ENCODE measurements at regions not wholly inside any gene's neighbourhood (a gene's known extent, or its start where the extent isn't known, plus 50 kb on each side); places are given as distances from the start of the nearest gene placed in this dataset.

- TF ChIP-seq EZH2phosphoT487 (IDR thresholded peaks at IDR 0.05; ENCODE audit: borderline replicate concordance, low read length) = no peak
- TF ChIP-seq CTCF (IDR thresholded peaks at IDR 0.05; ENCODE audit: low read depth, low read length, poor library complexity, severe bottlenecking) = no peak
- no peaks in the 10 kb centered on the region for H3F3A ChIP-seq (ENCODE audit: control insufficient read depth, insufficient read depth)
- H3K9me2 ChIP-seq (replicated peaks; ENCODE audit: control insufficient read depth, low read length) = no peaks in the 10 kb centered on the region
- no peak overlapping the region for H3K27ac ChIP-seq (ENCODE audit: low read depth, low read length)
- no peaks in the 10 kb centered on the region for H3K4me1 ChIP-seq (ENCODE audit: control insufficient read depth, low read length)
- no peaks in the 10 kb centered on the region for H3K36me3 ChIP-seq (ENCODE audit: control insufficient read depth, low read length)
- no peak overlapping the region for H3K4me3 ChIP-seq (ENCODE audit: low read length)
- no peaks in the 10 kb centered on the region for H4K20me1 ChIP-seq (ENCODE audit: control insufficient read depth, insufficient read depth, low read depth, low read length)
- no peaks in the 10 kb centered on the region for H3K79me2 ChIP-seq (ENCODE audit: control insufficient read depth, low read length)
- H3K9me3 ChIP-seq (ENCODE audit: control insufficient read depth, insufficient read depth, low read length) = no peaks in the 10 kb centered on the region
- no peaks in the 10 kb centered on the region for H3K27me3 ChIP-seq (ENCODE audit: control insufficient read depth, low read length)
- no peak overlapping the region for H3K4me2 ChIP-seq (ENCODE audit: low read length)
Measured at GRCh38 chr9:27638716-27639115, 65.4 kb upstream of the C9orf72 start.

- Histone ChIP-seq H3K27me3 (ENCODE audit: control insufficient read depth, low read length) (no peaks in the 10 kb centered on the region), H3K79me2 (ENCODE audit: control insufficient read depth, low read length) (no peaks in the 10 kb centered on the region), H3K4me3 (ENCODE audit: low read length) (no peak overlapping the region), H4K20me1 (ENCODE audit: control insufficient read depth, insufficient read depth, low read depth, low read length) (no peaks in the 10 kb centered on the region), H3K4me2 (ENCODE audit: low read length) (no peak overlapping the region), H3K4me1 (ENCODE audit: control insufficient read depth, low read length) (no peaks in the 10 kb centered on the region), H3K9me2 (replicated peaks; ENCODE audit: control insufficient read depth, low read length) (no peaks in the 10 kb centered on the region), H3F3A (ENCODE audit: control insufficient read depth, insufficient read depth) (no peaks in the 10 kb centered on the region), H3K36me3 (ENCODE audit: control insufficient read depth, low read length) (no peaks in the 10 kb centered on the region), H3K27ac (ENCODE audit: low read depth, low read length) (no peak overlapping the region), H3K9me3 (ENCODE audit: control insufficient read depth, insufficient read depth, low read length) (no peaks in the 10 kb centered on the region)
- TF ChIP-seq CTCF (IDR thresholded peaks at IDR 0.05; ENCODE audit: low read depth, low read length, poor library complexity, severe bottlenecking) (no peak), EZH2phosphoT487 (IDR thresholded peaks at IDR 0.05; ENCODE audit: borderline replicate concordance, low read length) (no peak)
Measured at GRCh38 chr9:27645161-27645840, 72.0 kb upstream of the C9orf72 start.

- H3K4me1 ChIP-seq (ENCODE audit: control insufficient read depth, low read length) = no peaks in the 10 kb centered on the region
- no peaks in the 10 kb centered on the region for H3K9me3 ChIP-seq (ENCODE audit: control insufficient read depth, insufficient read depth, low read length)
- H3K4me3 ChIP-seq (ENCODE audit: low read length) = no peak overlapping the region
- H4K20me1 ChIP-seq (ENCODE audit: control insufficient read depth, insufficient read depth, low read depth, low read length) = no peaks in the 10 kb centered on the region
- no peak overlapping the region for H3K27ac ChIP-seq (ENCODE audit: low read depth, low read length)
- H3F3A ChIP-seq (ENCODE audit: control insufficient read depth, insufficient read depth) = no peaks in the 10 kb centered on the region
- H3K36me3 ChIP-seq (ENCODE audit: control insufficient read depth, low read length) = no peaks in the 10 kb centered on the region
- no peaks in the 10 kb centered on the region for H3K9me2 ChIP-seq (replicated peaks; ENCODE audit: control insufficient read depth, low read length)
- TF ChIP-seq CTCF (IDR thresholded peaks at IDR 0.05; ENCODE audit: low read depth, low read length, poor library complexity, severe bottlenecking) (no peak), EZH2phosphoT487 (IDR thresholded peaks at IDR 0.05; ENCODE audit: borderline replicate concordance, low read length) (no peak)
- no peak overlapping the region for H3K4me2 ChIP-seq (ENCODE audit: low read length)
- H3K79me2 ChIP-seq (ENCODE audit: control insufficient read depth, low read length) = no peaks in the 10 kb centered on the region
- peaks cover 3% of the 10 kb centered on the region; the same call in 1 of the 2 replicates for H3K27me3 ChIP-seq (ENCODE audit: control insufficient read depth, low read length)
Measured at GRCh38 chr9:27653246-27653645, 80.0 kb upstream of the C9orf72 start.

Data from DOHH2 (cell line).